Erythroblast (primary cell): ENCODE measurements at regions not wholly inside any gene's neighbourhood (a gene's known extent, or its start where the extent isn't known, plus 50 kb on each side); places are given as distances from the start of the nearest gene placed in this dataset.

Experiments used
- GATA1 ChIP-seq: IDR thresholded peaks from 2 replicates; pipeline ENCODE4 v1.6.1; 2011; ENCODE audit warnings: low read depth, mild to moderate bottlenecking, control low read depth, low read length, moderate library complexity
- POLR2A ChIP-seq: IDR thresholded peaks from 2 replicates; pipeline ENCODE4 v1.6.1; 2011; ENCODE audit warnings: mild to moderate bottlenecking, low read length

DNA sequence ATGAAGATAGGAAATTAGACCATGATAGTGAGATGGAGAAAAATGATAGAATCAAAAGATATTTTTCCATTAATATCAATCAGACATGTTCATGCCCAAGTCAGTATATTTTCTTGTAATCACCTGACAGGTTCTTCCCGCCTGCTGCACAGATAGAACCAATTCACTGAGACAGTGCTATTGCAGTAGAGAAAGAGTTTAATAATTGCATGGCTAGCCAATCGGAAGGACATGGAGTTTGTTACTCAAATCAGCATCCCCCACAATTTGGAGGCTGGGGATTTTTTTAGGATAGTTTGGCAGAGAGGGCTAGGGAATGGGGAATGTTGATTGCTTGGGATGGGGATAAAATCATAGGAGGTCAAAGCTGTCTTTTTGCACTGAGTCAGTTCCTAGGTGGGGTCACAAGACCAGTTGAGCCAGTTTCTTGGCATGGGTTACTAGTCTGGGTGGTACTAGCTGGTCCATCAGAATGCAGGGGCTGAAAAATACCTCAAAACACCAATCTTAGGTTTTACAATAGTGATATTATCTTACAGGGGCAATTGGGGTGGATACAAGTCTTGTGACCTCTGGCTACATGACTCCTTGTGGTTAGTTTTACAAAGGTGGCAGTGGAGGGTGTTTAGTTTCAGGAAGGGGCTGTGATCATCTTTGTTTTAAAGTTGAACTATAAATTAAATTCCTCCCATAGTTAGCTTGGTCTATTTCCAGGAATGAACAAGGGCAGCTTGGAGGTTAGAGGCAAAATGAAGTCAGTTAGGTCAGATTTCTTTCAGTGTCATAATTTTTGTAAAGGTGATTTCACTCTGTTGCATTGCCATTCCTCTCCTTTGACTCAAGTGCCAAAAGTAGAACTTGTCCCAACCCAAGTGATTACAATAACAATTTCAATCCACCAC is 100.3 kb upstream of the PDE5A start:
- TF ChIP-seq POLR2A (no peak), GATA1 (no peak)
